RKO (cell line): ENCODE measurements at regions not wholly inside any gene's neighbourhood (a gene's known extent, or its start where the extent isn't known, plus 50 kb on each side); places are given as distances from the start of the nearest gene placed in this dataset.
A peak's percentile ranks its signal among the peaks of the same experiment; 100 is the strongest.

Experiments used
- DNase-seq: peaks from one replicate; pipeline ENCODE4 v3.0.0-alpha.2; 2016; ENCODE audit warnings: low spot score

- no peak for DNase-seq
Measured at GRCh38 chr4:35063031-35063570, 1181.2 kb downstream of the ARAP2 start.

- DNase-seq = no peak
Measured at GRCh38 chr4:35066406-35066805, 1177.9 kb downstream of the ARAP2 start.

- DNase-seq = no peak
Measured at GRCh38 chr4:35080799-35081198, 1163.5 kb downstream of the ARAP2 start.

GRCh38 chr4:35087218-35087617 is 1157.1 kb downstream of the ARAP2 start:
- no peak for DNase-seq

- DNase-seq = no peak
Measured at GRCh38 chr4:35100932-35101331, 1143.4 kb downstream of the ARAP2 start.

- no peak for DNase-seq
Measured at GRCh38 chr4:35102066-35102465, 1142.2 kb downstream of the ARAP2 start.

GRCh38 chr4:35105486-35105885 is 1138.8 kb downstream of the ARAP2 start:
- DNase-seq = no peak

- no peak for DNase-seq
Measured at GRCh38 chr4:35106091-35106734, 1138.1 kb downstream of the ARAP2 start.

- DNase-seq = no peak
Measured at GRCh38 chr4:35124106-35124505, 1120.2 kb downstream of the ARAP2 start.

GRCh38 chr4:35125995-35126712 is 1118.2 kb downstream of the ARAP2 start:
- no peak for DNase-seq

GRCh38 chr4:35138449-35138848 is 1105.9 kb downstream of the ARAP2 start:
- DNase-seq = no peak

GRCh38 chr4:35147761-35148160 is 1096.6 kb downstream of the ARAP2 start:
- DNase-seq = no peak

- DNase-seq = no peak
Measured at GRCh38 chr4:35151816-35152572, 1092.3 kb downstream of the ARAP2 start.

GRCh38 chr4:35163168-35163567 is 1081.1 kb downstream of the ARAP2 start:
- no peak for DNase-seq

- no peak for DNase-seq
Measured at GRCh38 chr4:35164063-35164462, 1080.3 kb downstream of the ARAP2 start.

- DNase-seq = peak; percentile 23
Measured at GRCh38 chr4:35166466-35166865, 1077.8 kb downstream of the ARAP2 start.

GRCh38 chr4:35167385-35167784 is 1076.9 kb downstream of the ARAP2 start:
- DNase-seq = no peak

- DNase-seq = no peak
Measured at GRCh38 chr4:35175487-35175886, 1068.8 kb downstream of the ARAP2 start.

GRCh38 chr4:35175894-35176293 is 1068.4 kb downstream of the ARAP2 start:
- DNase-seq = no peak

GRCh38 chr4:35182451-35182850 is 1061.9 kb downstream of the ARAP2 start:
- DNase-seq = no peak

GRCh38 chr4:35189988-35190613 is 1054.2 kb downstream of the ARAP2 start:
- no peak for DNase-seq

- DNase-seq = no peak
Measured at GRCh38 chr4:35201403-35201802, 1042.9 kb downstream of the ARAP2 start.
